ENCODE measurements at regions not wholly inside any gene's neighbourhood (a gene's known extent, or its start where the extent isn't known, plus 50 kb on each side); places are given as distances from the start of the nearest gene placed in this dataset.

DNA sequence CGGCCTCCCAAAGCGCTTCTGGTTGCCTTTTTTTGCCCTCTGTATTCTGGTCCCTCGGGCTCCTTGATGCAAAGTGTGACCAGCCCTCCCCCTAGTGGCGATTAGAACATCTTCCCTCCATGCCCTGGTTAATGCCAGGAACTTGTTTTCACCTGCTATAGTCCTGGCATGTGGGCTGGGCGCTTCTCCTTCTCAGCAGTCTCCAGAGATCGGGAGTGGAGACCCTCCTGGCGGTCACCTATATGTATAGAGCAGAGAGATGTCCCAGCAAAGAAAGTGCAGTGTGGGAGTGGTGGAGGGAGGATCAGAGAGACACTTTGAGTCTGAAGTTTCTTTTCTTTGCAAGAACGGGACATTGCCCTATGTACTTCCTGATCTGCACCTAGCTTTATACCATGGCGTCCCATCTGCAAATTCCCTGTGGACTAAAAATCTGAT, 264.1 kb downstream of the OTUD1 start:
- H3K27ac ChIP-seq = no peak overlapping the region
- peak; percentile 95 for TF ChIP-seq CTCF (conservative IDR thresholded peaks at IDR 0.05)
- no peak for TF ChIP-seq ZFX (IDR thresholded peaks at IDR 0.05)

DNA sequence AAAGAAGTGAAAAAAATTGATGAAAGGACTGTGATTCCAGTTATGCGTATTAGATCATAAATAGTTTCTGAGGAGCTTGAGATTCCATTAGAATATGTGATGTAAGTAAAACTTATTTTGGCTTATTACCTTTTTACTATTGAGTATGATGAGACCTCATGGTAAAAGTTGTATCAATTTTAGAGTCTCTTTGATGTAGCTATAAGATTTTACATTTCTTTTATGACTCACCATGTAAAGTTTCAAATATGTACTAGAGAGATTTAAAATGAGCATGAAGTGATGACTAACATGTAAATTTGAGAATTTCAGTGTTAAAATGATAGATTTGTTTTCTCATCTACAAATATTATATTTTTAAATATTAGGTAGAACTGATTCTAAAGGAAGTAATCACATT, 276.5 kb downstream of the OTUD1 start:
- TF ChIP-seq ZFX (IDR thresholded peaks at IDR 0.05) (no peak), CTCF (conservative IDR thresholded peaks at IDR 0.05) (no peak)
- no peak overlapping the region for H3K27ac ChIP-seq

DNA sequence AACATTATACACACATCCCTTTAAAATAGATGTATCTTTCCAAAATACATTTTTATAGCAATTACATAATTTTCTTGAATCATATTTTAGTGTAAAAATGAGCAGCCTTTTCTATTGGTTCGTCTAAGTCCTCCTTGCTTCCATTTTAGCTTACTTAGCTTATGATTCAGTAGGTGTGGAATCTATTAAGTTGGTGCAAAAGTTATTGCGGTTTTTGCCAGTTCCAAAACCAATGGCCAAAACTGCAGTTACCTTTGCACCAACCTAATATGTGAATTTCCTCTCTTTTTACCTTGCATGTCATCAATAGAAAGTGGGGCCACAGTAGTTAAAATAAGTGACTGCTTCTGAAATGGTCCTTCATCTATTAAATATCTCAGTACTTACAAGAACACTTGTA, 279.0 kb downstream of the OTUD1 start:
- no peak for TF ChIP-seq ZFX (IDR thresholded peaks at IDR 0.05)
- no peak for TF ChIP-seq CTCF (conservative IDR thresholded peaks at IDR 0.05)
- no peak overlapping the region for H3K27ac ChIP-seq

DNA sequence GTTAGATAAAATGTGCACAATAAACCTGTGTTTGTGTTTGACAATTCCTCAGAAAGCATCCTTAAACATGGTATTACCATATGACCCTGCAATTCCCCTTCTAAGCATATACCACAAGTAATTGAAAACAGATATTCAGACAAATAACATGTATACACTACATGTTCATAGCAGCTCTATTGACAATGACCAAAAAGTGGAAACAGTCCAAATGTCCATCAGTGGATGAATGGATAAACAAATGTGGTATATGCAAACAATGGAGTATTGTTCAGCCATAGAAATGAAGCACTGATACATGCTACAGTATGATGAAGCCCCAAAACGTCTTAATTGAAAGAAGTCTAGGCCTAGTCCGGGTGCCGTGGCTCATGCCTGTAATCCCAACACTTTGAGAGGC, 280.1 kb downstream of the OTUD1 start:
- H3K27ac ChIP-seq = no peak overlapping the region
- TF ChIP-seq ZFX (IDR thresholded peaks at IDR 0.05) (no peak), CTCF (conservative IDR thresholded peaks at IDR 0.05) (no peak)

DNA sequence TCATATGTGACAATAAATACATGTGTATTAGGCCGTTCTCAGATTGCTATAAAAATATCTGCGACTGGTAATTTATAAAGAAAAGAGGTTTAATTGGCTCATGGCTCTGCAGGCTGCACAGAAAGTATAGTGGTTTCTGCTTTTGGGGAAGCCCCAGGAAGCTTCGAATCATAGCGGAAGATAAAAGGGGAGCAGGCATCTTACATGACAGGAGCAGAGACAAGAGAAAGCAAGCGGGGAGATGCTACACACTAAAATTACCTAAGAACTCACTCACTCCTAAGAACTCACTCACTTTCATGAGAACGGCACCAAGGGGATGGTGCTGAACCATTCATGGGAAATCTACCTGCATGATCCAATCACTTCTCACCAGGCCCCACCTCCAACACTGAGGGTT, 284.9 kb downstream of the OTUD1 start:
- H3K27ac ChIP-seq = no peak overlapping the region
- TF ChIP-seq ZFX (IDR thresholded peaks at IDR 0.05) (no peak), CTCF (conservative IDR thresholded peaks at IDR 0.05) (no peak)

GRCh38 chr10:23725548-23725947, 286.7 kb downstream of the OTUD1 start:
- no peak for TF ChIP-seq CTCF (conservative IDR thresholded peaks at IDR 0.05)
- TF ChIP-seq ZFX (IDR thresholded peaks at IDR 0.05) = no peak
- H3K27ac ChIP-seq = no peak overlapping the region

DNA sequence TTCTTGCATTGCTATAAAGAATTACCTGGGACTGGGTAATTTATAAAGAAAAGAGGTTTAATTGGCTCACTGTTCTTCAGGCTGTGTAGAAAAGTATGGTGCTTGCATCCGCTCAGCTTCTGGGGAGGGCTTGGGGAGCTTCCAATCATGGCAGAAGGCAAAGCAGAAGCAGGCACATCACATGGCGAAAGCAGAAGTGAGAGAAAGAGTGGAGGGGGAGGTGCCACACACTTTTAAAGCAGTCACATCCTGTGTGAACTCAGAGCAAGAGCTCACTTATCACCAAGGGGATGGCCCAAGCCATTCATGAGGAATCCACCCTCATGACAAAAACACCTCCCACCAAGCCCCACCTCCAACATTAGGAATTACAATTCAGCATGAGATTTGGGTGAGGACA, 303.5 kb downstream of the OTUD1 start:
- TF ChIP-seq ZFX (IDR thresholded peaks at IDR 0.05) = no peak
- no peak for TF ChIP-seq CTCF (conservative IDR thresholded peaks at IDR 0.05)
- H3K27ac ChIP-seq = no peak overlapping the region

Data from C4-2B (cell line).